Activated CD8-positive, alpha-beta memory T cell treated with anti-CD3 and anti-CD28 coated beads, Interleukin-2, amount 50 U/mL, for 4 hours (primary cell): ENCODE measurements at regions not wholly inside any gene's neighbourhood (a gene's known extent, or its start where the extent isn't known, plus 50 kb on each side); places are given as distances from the start of the nearest gene placed in this dataset.
A peak's percentile ranks its signal among the peaks of the same experiment; 100 is the strongest.
"Not testable (repeated sequence)": the region's sequence is repeated elsewhere in the genome, so short reads cannot be mapped to it uniquely, and the experiment has no call there.

Experiments
- DNase-seq: peaks from one replicate; pipeline ENCODE4 v3.0.0-alpha.2; 2020

DNA sequence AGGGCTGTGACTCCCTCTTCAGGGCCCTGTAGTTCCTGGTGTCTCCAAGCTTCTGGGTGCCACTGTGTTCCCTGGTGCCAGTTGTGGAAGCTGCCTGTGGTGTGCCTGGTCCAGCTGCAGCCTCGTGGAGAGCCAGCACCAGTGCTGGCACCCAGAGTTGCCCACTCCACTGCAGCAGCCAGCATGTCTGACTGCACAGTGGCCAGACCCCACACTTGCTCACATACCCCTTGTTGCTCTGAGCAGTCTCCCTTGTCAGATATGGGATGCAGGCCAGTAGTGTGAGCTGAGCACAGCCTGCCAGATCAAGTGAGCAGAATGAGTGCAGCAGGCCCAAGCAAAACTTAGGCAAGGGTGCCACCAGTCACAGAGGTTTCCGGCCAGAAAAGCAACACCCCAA lies 108.6 kb downstream of the ZMAT1 start:
- no peak for DNase-seq

DNA sequence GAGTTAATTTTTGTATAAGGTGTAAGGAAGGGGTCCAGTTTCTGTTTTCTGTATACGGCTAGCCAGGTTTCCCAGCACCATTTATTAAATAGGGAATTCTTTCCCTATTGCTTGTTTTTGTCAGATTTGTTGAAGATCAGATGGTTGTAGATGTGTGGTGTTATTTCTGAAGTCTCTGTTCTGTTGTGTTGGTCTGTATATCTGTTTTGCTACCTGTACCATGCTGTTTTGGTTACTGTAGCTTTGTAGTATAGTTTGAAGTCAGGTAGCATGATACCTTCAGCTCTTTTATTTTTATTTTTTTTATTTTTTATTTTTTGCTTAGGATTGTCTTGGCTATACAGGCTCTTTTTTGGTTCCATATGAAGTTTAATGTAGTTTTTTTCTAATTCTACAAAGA lies 114.1 kb downstream of the ZMAT1 start:
- not testable (repeated sequence) for DNase-seq

DNA sequence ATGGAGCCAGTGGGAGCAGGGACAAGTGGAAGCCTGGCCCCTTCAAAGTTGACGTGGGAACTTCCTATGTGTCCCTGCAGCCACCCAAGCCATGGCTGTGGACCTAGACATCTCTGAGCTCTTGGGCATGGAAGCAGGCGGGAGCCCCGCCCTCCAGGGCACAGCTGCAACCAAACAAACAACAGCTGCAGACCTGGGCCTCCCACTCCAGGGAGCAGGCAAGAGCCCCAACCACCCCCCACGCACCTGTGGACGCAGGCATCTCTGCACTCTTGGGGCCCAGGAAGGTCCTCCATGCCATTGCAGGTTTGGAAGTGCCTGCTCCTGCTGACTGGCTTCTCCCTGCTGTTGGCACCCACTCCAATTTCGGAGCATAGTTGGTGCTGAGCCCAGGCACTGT lies 118.6 kb downstream of the ZMAT1 start:
- no peak for DNase-seq

DNA sequence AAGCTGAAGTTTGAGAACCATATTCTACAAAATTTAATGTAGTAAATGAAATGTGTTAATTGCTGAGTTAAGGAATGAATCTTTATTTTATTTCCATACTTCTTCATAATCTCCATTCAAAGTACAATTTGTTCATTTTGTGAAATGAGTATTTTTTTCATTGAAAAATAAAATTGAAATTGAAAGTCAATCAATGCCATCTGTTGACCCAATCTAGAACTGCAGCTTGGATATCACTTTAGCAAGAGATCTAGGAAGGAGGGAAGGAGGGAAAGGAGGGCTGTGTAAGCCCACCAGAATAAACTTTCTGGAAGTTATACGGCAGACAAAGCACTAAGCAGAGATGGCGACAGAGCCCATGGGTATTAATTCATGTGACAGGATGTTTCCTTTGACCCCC lies 128.4 kb downstream of the ZMAT1 start:
- DNase-seq = no peak

DNA sequence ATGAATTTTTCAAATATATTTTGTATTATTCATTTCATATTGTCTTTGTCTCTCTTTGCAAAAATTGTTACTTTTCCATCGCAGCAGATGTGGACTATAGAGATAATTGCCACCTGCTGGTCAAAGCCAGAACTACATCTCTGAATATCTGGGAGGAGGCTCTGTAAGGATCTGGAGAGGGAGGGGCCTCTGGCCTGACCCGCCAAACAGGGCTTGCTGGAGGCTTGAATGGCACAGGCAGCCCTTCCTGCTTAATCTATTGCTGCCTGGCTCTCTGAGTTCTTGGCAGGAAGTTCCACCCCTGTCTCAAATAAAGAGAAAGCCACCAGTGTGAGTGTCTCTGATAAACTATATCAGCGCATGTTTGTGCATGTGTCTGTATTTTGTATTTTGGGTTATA lies 132.4 kb downstream of the ZMAT1 start:
- DNase-seq = peak; percentile 67

DNA sequence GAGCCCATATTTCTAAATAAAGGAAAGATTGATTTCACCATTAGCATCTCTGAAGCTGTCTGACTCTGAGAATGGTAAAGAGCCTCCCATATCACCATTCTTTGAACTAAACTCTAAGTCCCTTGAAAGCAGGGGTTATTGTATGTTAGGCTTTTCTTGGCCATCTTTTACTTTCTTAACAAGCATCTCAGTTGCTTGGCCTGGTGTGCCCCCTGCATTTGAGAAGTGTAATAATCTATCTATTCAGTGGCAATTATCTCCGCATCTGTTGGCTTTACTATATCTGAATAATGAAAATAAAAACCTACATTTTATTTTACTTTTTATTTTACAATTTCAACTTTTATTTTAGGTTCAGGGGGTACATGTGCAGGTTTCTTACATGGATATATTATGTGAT lies 128.3 kb upstream of the ARMCX2 start:
- DNase-seq = no peak

DNA sequence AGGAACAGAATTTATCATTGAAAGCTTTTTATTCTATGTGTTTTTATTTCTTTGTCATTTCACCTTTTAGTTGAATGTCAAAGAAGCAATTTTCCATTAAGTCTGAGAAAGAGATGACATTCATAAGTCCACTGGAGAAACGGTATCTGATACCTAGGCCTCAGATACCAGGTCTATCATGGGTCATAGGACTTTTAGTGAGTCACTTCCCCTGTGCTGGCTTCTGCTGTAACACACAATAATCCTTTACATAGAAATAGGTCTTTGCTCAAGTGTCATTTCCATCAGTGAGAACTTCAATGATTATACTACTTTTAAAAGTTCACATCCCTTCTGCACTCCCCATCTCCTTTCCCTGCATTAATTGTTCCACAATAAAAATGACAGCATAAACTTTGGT lies 125.5 kb upstream of the ARMCX2 start:
- DNase-seq = no peak

DNA sequence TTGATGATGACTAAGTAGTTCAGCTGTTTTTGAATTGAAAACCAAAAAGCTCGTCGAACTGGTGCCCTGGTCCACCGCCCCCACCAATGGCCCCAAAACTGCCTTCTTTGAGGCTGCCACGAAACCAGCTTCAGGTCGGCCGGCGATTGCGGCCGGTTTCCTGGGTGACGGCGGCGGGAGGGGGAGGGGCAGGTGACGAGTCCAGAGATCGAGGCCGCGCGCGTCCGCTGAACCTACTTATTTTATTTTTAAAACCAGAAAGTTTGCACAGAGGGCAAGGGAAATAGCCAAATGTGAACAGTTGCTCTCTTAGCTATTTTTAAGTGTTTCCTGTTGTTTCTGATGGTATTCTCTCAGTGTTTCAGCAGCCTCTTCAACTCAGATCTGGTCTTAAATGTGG lies 120.8 kb upstream of the ARMCX2 start:
- not testable (repeated sequence) for DNase-seq

DNA sequence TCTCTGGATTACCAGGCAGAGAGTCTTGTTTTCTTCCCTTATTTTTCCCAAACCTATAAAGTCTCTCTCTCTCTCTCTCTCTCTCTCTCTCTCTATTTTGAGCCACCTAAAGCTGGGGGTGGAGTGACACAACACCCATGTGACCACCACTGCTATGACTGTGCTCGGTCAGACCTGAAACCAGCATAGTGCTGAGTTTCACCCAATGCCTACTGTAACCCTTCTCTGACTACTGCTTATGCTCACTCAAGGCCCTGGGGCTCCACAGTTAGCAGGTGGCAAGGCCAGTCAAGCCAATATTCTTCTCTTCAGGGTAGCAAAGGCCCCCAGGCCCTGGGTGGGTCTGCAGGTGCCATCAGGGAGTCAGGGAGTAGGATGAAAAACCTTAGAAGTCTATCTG lies 114.7 kb upstream of the ARMCX2 start:
- no peak for DNase-seq

DNA sequence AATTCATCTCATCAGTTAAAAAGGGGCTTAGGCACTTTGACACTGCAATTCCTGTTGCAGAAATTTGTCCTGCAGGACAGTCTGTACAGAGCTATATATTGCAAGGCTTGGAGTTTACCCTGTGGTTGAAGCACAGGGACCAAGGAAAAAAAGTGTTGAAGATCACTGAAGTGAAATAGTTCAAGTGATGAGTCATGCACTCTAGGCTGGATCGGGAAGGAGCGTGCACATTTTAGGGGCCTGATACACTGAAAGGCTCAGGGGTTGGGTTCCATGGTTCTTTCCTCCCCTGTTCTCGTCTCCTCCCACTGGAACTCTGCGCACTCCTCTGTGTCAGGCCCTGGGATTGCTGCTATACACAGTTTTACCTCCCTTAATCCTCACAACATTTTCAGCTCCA lies 104.9 kb upstream of the ARMCX2 start:
- DNase-seq = no peak

DNA sequence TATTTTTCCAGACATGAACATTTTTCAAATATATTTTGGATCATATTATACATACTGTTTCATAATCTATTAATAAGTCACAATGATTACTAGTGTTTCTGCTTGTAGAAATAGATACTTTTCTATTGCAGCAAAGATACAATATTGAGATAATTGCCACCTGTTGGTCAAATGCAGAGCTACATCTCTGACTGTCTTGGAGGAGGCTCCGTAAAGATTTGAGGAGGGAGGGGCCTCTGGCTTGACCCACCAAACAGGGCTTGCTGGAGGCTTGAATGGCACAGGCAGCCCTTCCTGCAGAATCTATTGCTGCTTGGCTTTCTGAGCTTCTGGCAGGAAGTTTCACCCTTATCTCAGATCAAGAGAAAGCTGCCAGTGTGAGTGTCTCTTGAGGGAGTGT lies 99.3 kb upstream of the ARMCX2 start:
- no peak for DNase-seq

DNA sequence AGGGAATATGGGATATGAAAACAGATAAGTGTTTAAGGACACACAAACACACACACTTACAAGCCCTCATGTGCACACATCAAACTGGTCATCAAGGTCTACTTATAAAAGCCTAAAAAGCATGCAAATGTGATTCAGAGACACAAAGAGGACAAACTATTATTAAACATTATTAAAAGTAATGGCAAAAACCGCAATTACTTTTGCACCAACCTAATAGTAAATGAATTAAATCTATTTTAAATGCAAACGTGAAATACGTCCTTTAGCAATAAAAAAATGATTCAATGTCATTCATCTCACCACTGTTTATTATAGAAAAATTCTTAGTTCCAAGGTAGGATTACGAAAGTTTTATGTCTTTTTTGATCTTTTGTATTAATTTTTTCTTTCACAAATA lies 91.1 kb upstream of the ARMCX2 start:
- no peak for DNase-seq

DNA sequence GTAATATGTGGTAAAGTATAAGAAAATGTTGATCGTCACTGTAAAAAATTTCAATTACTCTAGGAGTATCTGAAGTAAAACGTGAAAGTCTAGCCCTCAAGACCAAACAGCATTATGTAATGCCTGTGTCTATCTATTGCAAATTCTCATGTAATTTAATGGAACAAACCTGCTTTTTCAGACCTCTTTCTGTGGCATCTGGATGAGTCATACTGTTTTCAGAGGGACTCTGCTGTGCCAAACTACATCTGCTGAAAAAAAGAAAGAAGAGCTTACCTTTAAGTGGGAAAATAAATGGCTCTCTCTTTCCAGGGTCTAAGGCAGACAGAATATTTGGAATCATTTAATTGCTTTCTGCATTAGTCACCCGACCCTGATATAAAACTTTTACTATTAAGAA lies 89.8 kb upstream of the ARMCX2 start:
- DNase-seq = no peak

DNA sequence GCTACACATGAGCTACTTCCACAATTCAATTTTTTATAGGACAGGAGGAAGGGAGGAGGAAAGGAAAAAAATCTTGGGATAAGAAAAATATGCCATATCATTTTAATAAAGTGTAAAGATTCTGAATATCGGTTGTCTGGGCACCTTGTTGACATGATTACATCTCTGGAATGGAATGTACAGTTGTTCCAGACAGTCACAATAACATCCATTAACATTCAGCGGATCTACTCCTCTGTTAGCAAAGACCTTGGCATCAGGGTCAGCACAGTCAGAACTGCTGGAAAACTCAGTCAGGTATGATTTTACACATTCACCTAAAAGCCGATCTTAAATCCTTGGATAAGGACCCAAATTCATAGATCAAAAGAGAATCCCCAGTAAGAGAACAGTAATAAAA lies 85.4 kb upstream of the ARMCX2 start:
- DNase-seq = no peak

DNA sequence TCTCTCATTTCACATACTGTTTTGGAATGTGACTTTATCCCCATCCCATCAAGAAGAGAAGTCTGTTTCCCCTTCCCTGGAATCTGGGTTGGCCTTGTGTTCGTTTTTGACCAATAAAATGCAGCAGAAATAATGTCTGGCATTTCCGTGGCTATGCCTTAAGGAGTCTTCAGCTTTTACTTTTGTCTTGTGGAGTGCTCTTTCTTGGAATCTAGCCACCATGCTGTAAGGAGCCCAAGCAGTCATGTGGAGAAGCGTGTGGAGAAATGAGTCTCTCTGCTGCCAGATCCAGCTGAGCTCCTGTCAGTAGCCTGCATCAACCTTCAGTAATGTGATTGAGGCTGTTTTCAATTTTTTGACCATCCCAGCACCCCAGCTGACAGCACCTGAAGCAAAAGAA lies 84.4 kb upstream of the ARMCX2 start:
- no peak for DNase-seq

DNA sequence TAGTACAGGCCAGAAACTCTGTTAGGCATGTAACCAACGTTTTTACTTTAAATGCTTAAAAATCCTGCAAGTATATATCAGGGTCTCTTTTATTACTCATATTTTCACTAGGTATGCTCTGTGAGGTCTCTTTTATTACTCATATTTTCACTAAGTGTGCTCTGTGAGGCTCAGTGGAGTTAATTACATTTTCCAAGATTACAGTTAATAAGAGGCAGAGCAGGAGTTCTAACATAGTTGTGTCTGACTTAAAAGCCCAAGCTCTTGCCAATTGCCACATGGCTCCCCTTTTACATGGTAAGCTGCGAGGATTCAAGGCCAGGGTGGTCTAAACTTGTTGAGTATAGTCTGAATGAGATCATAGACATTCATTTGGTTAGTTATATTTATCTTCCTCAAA lies 81.0 kb upstream of the ARMCX2 start:
- no peak for DNase-seq

DNA sequence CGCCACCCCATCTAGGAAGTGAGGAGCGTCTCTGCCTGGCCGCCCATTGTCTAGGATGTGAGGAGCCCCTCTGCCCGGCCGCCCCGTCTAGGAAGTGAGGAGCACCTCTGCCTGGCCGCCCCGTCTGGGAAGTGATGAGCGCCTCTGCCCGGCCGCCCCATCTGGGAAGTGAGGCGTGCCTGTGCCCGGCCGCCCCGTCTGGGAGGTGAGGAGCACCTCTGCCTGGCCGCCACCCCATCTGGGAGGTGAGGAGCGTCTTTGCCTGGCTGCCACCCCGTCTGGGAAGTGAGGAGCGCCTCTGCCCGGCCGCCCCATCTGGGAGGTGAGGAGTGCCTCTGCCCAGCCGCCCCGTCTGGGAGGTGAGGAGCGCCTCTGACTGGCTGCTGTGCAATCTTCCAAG lies 79.2 kb upstream of the ARMCX2 start:
- not testable (repeated sequence) for DNase-seq

DNA sequence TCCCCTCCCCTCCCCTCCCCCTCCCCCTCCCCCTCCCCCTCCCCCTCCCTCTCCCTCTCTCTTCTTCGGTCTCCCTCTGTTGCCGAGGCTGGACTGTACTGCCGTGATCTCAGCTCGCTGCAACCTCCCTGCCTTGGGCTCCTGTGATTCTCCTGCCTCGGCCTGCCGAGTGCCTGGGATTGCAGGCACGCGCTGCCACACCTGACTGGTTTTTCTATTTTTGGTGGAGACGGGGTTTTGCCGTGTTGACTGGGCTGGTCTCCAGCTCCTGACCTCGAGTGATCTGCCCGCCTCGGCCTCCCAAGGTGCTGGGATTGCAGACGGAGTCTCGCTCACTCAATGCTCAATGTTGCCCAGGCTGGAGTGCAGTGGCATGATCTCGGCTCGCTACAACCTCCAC lies 78.8 kb upstream of the ARMCX2 start:
- not testable (repeated sequence) for DNase-seq

DNA sequence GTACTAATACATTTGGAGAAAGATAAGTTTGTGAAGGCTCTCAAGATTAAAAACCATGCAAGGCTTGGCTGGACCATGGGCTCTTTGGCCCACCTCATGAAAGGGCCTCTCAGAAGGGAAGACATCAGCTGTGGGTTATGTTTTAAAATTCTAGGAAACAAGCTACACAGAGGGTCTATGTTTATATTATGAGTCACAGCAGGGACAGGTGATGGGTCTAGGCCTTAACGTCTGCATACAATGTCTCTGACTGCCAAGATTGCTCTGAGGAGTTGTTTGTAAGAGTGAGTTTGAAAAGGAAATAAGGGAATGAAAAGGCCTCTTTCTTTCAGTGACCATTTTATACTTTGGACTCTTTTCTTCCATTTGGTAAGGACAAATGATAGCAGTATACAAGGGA lies 77.0 kb upstream of the ARMCX2 start:
- no peak for DNase-seq

DNA sequence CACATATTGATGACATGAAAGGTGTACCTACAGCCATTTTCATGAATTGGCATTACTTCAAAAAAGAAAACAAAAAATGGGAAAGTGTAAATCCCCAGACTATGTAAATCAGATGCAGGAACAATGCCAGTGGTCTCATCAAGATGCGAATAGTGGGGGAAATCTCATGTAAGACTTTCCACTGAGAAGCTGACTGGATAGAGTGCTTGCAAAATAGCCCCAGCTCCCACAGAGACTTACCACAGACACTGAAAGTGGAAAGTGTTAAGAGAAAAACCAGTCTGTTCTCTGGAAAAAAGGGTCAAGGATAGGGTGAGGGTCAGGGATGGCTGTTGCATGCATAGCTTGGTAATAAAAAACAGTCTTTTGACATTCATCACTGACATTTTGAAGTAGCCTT lies 73.2 kb upstream of the ARMCX2 start:
- no peak for DNase-seq

DNA sequence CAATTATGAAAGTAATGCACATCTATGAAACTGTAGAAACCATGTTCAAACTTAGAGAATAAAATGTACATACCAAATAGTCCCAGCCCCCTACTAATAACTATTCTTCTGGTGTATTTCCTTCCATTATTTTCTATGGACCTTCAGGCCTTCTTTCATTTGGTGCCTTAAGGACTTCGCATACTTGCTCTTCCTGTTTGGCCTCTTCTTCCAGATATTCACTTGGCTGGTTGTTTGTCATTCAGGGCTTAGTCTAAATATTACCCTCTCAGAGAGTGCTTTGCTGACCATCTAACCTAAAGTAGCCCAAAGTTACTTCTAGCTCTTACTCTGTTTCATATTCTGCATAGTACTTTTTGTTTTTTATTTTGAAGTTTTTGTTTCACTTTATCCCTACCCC lies 70.3 kb upstream of the ARMCX2 start:
- no peak for DNase-seq
